Memory B cell (primary cell): ENCODE measurements at regions not wholly inside any gene's neighbourhood (a gene's known extent, or its start where the extent isn't known, plus 50 kb on each side); places are given as distances from the start of the nearest gene placed in this dataset.
"Not testable (repeated sequence)": the region's sequence is repeated elsewhere in the genome, so short reads cannot be mapped to it uniquely, and the experiment has no call there.

Source experiments
- ATAC-seq: fragments of 150-1000 bp; cut with Tn5 transposase; 2 replicates; pipeline ENCODE4 v1.10.0; 2021; ENCODE audit warnings: low read depth, mild to moderate bottlenecking, moderate library complexity
- DNase-seq, 2 donors: peaks; one replicate each; pipeline ENCODE4 v3.0.0; 2022; ENCODE audit warnings: low spot score in 2 of 2
- H3K27ac Mint-ChIP-seq: one replicate; pipeline ENCODE4 v1.8.0; 2022; ENCODE audit warnings: mild to moderate bottlenecking, moderate library complexity, mixed read lengths
- H3K27me3 Mint-ChIP-seq: one replicate; pipeline ENCODE4 v1.8.0; 2022; ENCODE audit warnings: mixed read lengths
- H3K36me3 Mint-ChIP-seq: one replicate; pipeline ENCODE4 v1.8.0; 2022; ENCODE audit warnings: mild to moderate bottlenecking, mixed read lengths
- H3K4me1 Mint-ChIP-seq: one replicate; pipeline ENCODE4 v1.8.0; 2022; ENCODE audit warnings: mixed read lengths
- H3K4me3 Mint-ChIP-seq: one replicate; pipeline ENCODE4 v1.8.0; 2022; ENCODE audit warnings: mild to moderate bottlenecking, moderate library complexity, mixed read lengths
- H3K9me3 Mint-ChIP-seq: one replicate; pipeline ENCODE4 v1.8.0; 2022; ENCODE audit warnings: mixed read lengths

DNA sequence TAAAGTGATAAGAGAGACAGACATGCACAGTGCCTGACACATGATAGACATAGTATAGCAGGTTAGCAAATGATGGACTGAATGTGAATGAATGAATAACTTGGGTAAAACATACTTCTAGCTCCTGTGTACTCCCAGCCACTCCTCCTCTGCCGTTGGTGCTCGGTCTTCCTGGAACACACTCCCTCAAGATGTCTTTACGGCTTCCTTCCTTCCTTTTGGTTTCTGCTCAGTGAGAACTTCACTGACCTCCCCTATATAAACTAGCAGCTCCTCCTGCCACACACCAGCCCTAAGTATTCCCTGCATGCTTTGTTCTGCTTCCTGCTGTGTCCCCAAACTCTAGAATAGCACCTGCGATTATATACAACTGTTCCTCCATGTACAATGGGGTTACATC, 50.2 kb downstream of the RAD54L2 start:
- H3K27ac Mint-ChIP-seq, result peak overlapping the region; percentile 11
- no peak for DNase-seq
- peaks cover 5% of the 10 kb centered on the region for H3K4me1 Mint-ChIP-seq
- H3K36me3 Mint-ChIP-seq, result peaks cover 13% of the 10 kb centered on the region
- H3K27me3 Mint-ChIP-seq, result no peaks in the 10 kb centered on the region
- no peaks in the 10 kb centered on the region for H3K9me3 Mint-ChIP-seq
- ATAC-seq, result no peak
- no peak overlapping the region for H3K4me3 Mint-ChIP-seq

DNA sequence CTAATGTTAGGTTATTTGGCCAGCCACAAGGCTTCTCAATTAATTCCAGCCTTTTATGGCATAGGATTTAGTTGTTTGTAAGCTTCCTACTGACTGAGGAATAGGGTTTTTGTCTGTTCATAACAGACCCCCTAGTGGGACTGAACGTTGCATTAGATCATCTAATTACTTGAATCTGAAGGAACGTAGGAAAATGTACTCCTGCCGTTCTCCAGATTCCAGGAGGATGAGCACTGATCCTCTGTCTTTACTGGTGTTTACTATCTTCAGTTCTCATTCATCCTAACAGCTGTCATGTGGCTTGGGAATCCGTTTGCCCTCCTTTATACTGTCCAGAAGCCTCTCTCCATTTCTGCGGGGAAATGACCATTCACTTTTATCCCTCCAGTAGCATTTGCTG, 52.7 kb downstream of the RAD54L2 start:
- Mint-ChIP-seq H3K27me3 (no peaks in the 10 kb centered on the region), H3K27ac (no peak overlapping the region), H3K4me1 (peaks cover 13% of the 10 kb centered on the region), H3K36me3 (peaks cover 23% of the 10 kb centered on the region), H3K4me3 (no peak overlapping the region), H3K9me3 (no peaks in the 10 kb centered on the region)
- no peak for ATAC-seq
- DNase-seq, result no peak

- H3K9me3 Mint-ChIP-seq, result no peaks in the 10 kb centered on the region
- H3K4me1 Mint-ChIP-seq, result peaks cover 13% of the 10 kb centered on the region
- ATAC-seq (no peak), DNase-seq (no peak)
- H3K4me3 Mint-ChIP-seq, result no peak overlapping the region
- H3K36me3 Mint-ChIP-seq, result peaks cover 25% of the 10 kb centered on the region
- no peak overlapping the region for H3K27ac Mint-ChIP-seq
- no peaks in the 10 kb centered on the region for H3K27me3 Mint-ChIP-seq
Measured at GRCh38 chr3:51593697-51594096, 55.2 kb downstream of the RAD54L2 start.

- not testable (repeated sequence) for ATAC-seq, H3K9me3 Mint-ChIP-seq, H3K27me3 Mint-ChIP-seq, H3K4me3 Mint-ChIP-seq, H3K27ac Mint-ChIP-seq, DNase-seq
- H3K36me3 Mint-ChIP-seq, result peaks cover 27% of the 10 kb centered on the region
- H3K4me1 Mint-ChIP-seq, result peaks cover 12% of the 10 kb centered on the region
Measured at GRCh38 chr3:51599638-51600037, 61.1 kb downstream of the RAD54L2 start.

GRCh38 chr3:51604212-51604611, 65.7 kb downstream of the RAD54L2 start:
- DNase-seq (no peak), ATAC-seq (no peak)
- H3K27ac Mint-ChIP-seq, result no peak overlapping the region
- H3K36me3 Mint-ChIP-seq, result peaks cover 24% of the 10 kb centered on the region
- H3K27me3 Mint-ChIP-seq, result no peaks in the 10 kb centered on the region
- peaks cover 13% of the 10 kb centered on the region for H3K4me1 Mint-ChIP-seq
- no peaks in the 10 kb centered on the region for H3K9me3 Mint-ChIP-seq
- H3K4me3 Mint-ChIP-seq, result no peak overlapping the region

DNA sequence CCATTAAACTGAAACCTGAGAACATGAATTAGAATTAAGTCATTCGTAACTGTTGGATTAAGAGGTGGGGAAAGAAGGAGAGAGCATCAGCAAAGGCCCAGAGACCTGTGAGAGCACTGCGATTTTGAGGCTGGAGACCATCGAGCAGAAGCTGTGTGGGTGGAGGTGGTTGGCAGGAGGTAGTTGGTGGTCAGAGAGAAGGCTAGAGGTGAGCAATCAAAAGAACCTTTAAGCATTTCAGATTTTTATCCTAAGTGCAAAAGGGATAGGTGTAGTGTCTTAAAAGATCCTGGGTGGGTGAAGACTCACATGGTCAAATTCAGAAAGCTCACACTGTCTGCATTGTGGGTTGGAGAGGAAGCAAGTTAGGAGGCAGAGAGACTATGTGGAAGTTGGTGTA, 65.1 kb upstream of the TEX264 start:
- ATAC-seq (no peak), DNase-seq (no peak)
- Mint-ChIP-seq H3K27ac (peak overlapping the region; percentile 2), H3K4me3 (no peak overlapping the region), H3K4me1 (peaks cover 13% of the 10 kb centered on the region), H3K27me3 (no peaks in the 10 kb centered on the region), H3K9me3 (no peaks in the 10 kb centered on the region), H3K36me3 (peaks cover 24% of the 10 kb centered on the region)

DNA sequence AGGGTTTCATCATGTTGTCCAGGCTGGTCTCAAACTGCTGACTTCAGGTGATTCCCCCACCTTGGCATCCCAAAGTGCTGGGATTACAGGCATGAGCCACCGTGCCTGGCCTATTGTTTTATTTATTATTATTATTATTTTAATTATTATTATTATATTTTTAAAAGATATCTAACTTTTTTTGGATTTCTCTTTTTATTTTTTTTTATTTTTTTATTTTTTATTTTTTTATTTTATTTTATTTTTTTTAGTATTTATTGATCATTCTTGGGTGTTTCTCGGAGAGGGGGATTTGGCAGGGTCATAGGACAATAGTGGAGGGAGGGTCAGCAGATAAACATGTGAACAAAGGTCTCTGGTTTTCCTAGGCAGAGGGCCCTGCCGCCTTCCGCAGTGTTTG, 64.2 kb upstream of the TEX264 start:
- not testable (repeated sequence) for DNase-seq, ATAC-seq, H3K27ac Mint-ChIP-seq, H3K4me3 Mint-ChIP-seq, H3K9me3 Mint-ChIP-seq, H3K27me3 Mint-ChIP-seq
- Mint-ChIP-seq H3K4me1 (peaks cover 11% of the 10 kb centered on the region), H3K36me3 (peaks cover 23% of the 10 kb centered on the region)

DNA sequence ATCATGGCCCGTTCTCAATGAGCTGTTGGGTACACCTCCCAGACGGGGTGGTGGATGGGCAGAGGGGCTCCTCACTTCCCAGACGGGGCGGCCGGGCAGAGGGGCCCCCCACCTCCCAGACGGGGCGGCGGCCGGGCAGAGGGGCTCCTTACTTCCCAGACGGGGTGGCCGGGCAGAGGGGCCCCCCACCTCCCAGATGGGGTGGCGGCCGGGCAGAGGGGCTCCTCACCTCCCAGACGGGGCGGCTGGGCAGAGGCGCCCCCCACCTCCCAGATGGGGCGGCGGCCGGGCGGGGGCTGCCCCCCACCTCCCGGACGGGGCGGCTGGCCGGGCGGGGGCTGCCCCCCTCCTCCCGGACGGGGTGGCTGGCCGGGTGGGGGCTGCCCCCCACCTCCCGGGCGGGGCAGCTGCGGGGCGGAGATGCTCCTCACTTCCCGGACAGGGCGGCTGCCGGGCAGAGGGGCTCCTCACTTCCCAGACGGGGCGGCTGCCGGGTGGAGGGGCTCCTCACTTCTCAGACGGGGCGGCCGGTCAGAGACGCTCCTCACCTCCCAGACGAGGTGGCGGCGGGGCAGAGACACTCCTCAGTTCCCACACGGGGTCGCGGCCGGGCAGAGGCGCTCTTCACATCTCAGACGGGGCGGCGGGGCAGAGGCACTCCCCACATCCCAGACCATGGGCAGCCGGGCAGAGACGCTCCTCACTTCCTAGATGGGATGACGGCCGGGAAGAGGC, 63.3 kb upstream of the TEX264 start:
- H3K27ac Mint-ChIP-seq, H3K9me3 Mint-ChIP-seq, H3K4me3 Mint-ChIP-seq, DNase-seq, ATAC-seq, H3K27me3 Mint-ChIP-seq: not testable (repeated sequence)
- Mint-ChIP-seq H3K36me3 (peaks cover 17% of the 10 kb centered on the region), H3K4me1 (peaks cover 11% of the 10 kb centered on the region)

- H3K36me3 Mint-ChIP-seq, result peaks cover 16% of the 10 kb centered on the region
- no peak for DNase-seq
- ATAC-seq, result no peak
- H3K27ac Mint-ChIP-seq, result no peak overlapping the region
- peaks cover 7% of the 10 kb centered on the region for H3K4me1 Mint-ChIP-seq
- H3K9me3 Mint-ChIP-seq, result no peaks in the 10 kb centered on the region
- no peaks in the 10 kb centered on the region for H3K27me3 Mint-ChIP-seq
- no peak overlapping the region for H3K4me3 Mint-ChIP-seq
Measured at GRCh38 chr3:51610708-51611107, 60.3 kb upstream of the TEX264 start.

DNA sequence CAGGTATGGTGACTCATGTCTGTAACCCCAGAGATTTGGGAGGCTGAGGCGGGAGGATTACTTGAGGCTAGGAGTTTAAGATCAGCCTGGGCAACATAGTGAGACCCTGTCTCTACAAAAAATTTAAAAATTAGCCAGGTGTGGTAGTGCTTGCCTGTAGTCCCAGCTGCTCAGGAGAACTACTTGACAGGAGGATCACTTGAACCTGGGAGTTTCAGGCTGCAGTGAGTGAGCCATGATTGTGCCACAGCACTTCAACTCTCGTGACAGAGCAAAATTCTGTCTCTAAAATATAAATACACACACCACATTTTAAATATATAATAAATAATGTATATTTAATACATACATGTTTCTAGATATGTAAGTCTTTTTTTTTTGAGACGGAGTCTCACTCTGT, 53.5 kb upstream of the TEX264 start:
- H3K27me3 Mint-ChIP-seq, result no peaks in the 10 kb centered on the region
- DNase-seq (no peak), ATAC-seq (no peak)
- no peak overlapping the region for H3K27ac Mint-ChIP-seq
- H3K4me1 Mint-ChIP-seq, result peaks cover 15% of the 10 kb centered on the region
- no peak overlapping the region for H3K4me3 Mint-ChIP-seq
- no peaks in the 10 kb centered on the region for H3K9me3 Mint-ChIP-seq
- H3K36me3 Mint-ChIP-seq, result peaks cover 10% of the 10 kb centered on the region

GRCh38 chr3:51618038-51618437, 53.0 kb upstream of the TEX264 start:
- not testable (repeated sequence) for H3K36me3 Mint-ChIP-seq, ATAC-seq, H3K27ac Mint-ChIP-seq, H3K9me3 Mint-ChIP-seq, DNase-seq, H3K4me3 Mint-ChIP-seq, H3K27me3 Mint-ChIP-seq
- H3K4me1 Mint-ChIP-seq, result peaks cover 15% of the 10 kb centered on the region

- no peaks in the 10 kb centered on the region for H3K27me3 Mint-ChIP-seq
- H3K4me3 Mint-ChIP-seq, result no peak overlapping the region
- H3K4me1 Mint-ChIP-seq, result peaks cover 15% of the 10 kb centered on the region
- no peak overlapping the region for H3K27ac Mint-ChIP-seq
- H3K36me3 Mint-ChIP-seq, result peaks cover 7% of the 10 kb centered on the region
- no peaks in the 10 kb centered on the region for H3K9me3 Mint-ChIP-seq
- no peak for DNase-seq
- no peak for ATAC-seq
Measured at GRCh38 chr3:51618496-51618895, 52.6 kb upstream of the TEX264 start.

GRCh38 chr3:51619983-51620382, 51.1 kb upstream of the TEX264 start:
- Mint-ChIP-seq H3K36me3 (peaks cover 7% of the 10 kb centered on the region), H3K4me1 (peaks cover 15% of the 10 kb centered on the region), H3K4me3 (no peak overlapping the region), H3K27me3 (no peaks in the 10 kb centered on the region), H3K27ac (no peak overlapping the region), H3K9me3 (no peaks in the 10 kb centered on the region)
- ATAC-seq (no peak), DNase-seq (no peak)

GRCh38 chr3:51620543-51620942, 50.5 kb upstream of the TEX264 start:
- Mint-ChIP-seq H3K36me3 (peaks cover 7% of the 10 kb centered on the region), H3K27me3 (no peaks in the 10 kb centered on the region), H3K9me3 (no peaks in the 10 kb centered on the region), H3K4me3 (no peak overlapping the region), H3K4me1 (peaks cover 13% of the 10 kb centered on the region), H3K27ac (no peak overlapping the region)
- no peak for DNase-seq
- no peak for ATAC-seq
